GM12878 (cell line): ENCODE measurements at regions not wholly inside any gene's neighbourhood (a gene's known extent, or its start where the extent isn't known, plus 50 kb on each side); places are given as distances from the start of the nearest gene placed in this dataset.

Experiments used
- ATAC-seq: fragments of 200-7000 bp; cut with Tn5 transposase; 3 replicates; pipeline ENCODE4 v1.9.1; 2020; ENCODE audit warnings: mild to moderate bottlenecking, moderate library complexity
- BruUV-seq: library from RNA; stranded (reverse); fragments of 400-500 nt; replicated peaks from 2 replicates; lab custom pipeline; 2021; lab: Mats Ljungman, UMichigan
- CTCF ChIA-PET: fragments of 300-600 bp; sonication (Branson Sonifier 250); formaldehyde crosslinking; extraction: SDS; loops from one replicate; lab custom pipeline; 2021; ENCODE audit warnings: inconsistent platforms; lab: Yijun Ruan, JAX
- POLR2A ChIA-PET: fragments of 350-600 bp; formaldehyde crosslinking; extraction: SDS; loops from one replicate; lab custom pipeline; 2021; ENCODE audit warnings: inconsistent platforms; lab: Charles Lee
- RAD21 ChIA-PET: fragments of 300-600 bp; sonication (Branson Sonifier 250); formaldehyde crosslinking; loops from one replicate; lab custom pipeline; 2023; ENCODE audit warnings: antibody characterized with exemption; ENCODE audit not compliant: unreplicated experiment; lab: Charles Lee
- SMC1A ChIA-PET: fragments of 300-600 bp; sonication (Branson Sonifier 250); formaldehyde crosslinking; loops from one replicate; lab custom pipeline; 2023; ENCODE audit not compliant: unreplicated experiment, uncharacterized antibody; lab: Charles Lee
- DNase-seq: peaks from one replicate; pipeline ENCODE4 v3.0.0-alpha.2; 2011; ENCODE audit warnings: low read depth, low spot score
- FAIRE-seq: peaks from 3 replicates; lab custom pipeline; 2011; peaks lifted over from hg19 to GRCh38; lab: Jason Lieb, UNC
- H2AFZ ChIP-seq: 2 replicates; pipeline ENCODE4 v1.6.0; 2011; ENCODE audit warnings: low read depth, low read length, control low read depth; ENCODE audit not compliant: control insufficient read depth
- H3K27ac ChIP-seq: 2 replicates; pipeline ENCODE4 v1.5.1; 2011; ENCODE audit warnings: control low read depth; ENCODE audit not compliant: control insufficient read depth, insufficient read depth
- H3K27me3 ChIP-seq, 2 experiments: replicated peaks in 1 of 2; 2 replicates each; pipeline versions ENCODE4 v1.6.0 to v1.6.1; 2011; ENCODE audit warnings: low read length in 1 of 2; ENCODE audit not compliant: control insufficient read depth in 2 of 2, insufficient read depth in 2 of 2
- H3K36me3 ChIP-seq, 2 experiments: 2 replicates each; pipeline ENCODE4 v1.5.1; 2011; ENCODE audit warnings: low read length in 1 of 2; ENCODE audit not compliant: control insufficient read depth in 2 of 2, insufficient read depth in 2 of 2
- H3K4me1 ChIP-seq: 2 replicates; pipeline ENCODE4 v1.6.1; 2011; ENCODE audit warnings: mild to moderate bottlenecking, low read length, moderate library complexity, mixed read lengths; ENCODE audit not compliant: control insufficient read depth, insufficient read depth
- H3K4me2 ChIP-seq: 2 replicates; pipeline ENCODE4 v1.6.0; 2011; ENCODE audit warnings: control low read depth; ENCODE audit not compliant: control insufficient read depth, insufficient read depth
- H3K4me3 ChIP-seq: fragments of 200-600 bp; sonication (generic); 2 replicates; pipeline ENCODE4 v1.5.1; 2016
- H3K79me2 ChIP-seq: 2 replicates; pipeline ENCODE4 v1.6.0; 2011; ENCODE audit warnings: low read length; ENCODE audit not compliant: control insufficient read depth, insufficient read depth
- H3K9ac ChIP-seq: 2 replicates; pipeline ENCODE4 v1.8.0; 2011; ENCODE audit warnings: low read length, control low read depth, mixed read lengths; ENCODE audit not compliant: control insufficient read depth, insufficient read depth
- H3K9me3 ChIP-seq: replicated peaks from 3 replicates; pipeline ENCODE4 v1.5.1; 2011; ENCODE audit warnings: mild to moderate bottlenecking, low read length; ENCODE audit not compliant: control insufficient read depth, insufficient read depth
- H4K20me1 ChIP-seq: 2 replicates; pipeline ENCODE4 v1.6.0; 2011; ENCODE audit not compliant: control insufficient read depth, insufficient read depth
- ASH2L ChIP-seq: fragments of 300-600, 200-600 bp; sonication (generic); IDR thresholded peaks from 2 replicates; pipeline ENCODE4 v1.6.1; 2017; ENCODE audit warnings: low read depth, mild to moderate bottlenecking, borderline replicate concordance
- BRCA1 ChIP-seq: IDR thresholded peaks from 2 replicates; pipeline ENCODE4 v1.6.1; 2011; ENCODE audit warnings: low read depth, low read length, improper control_type of control experiment
- CBX5 ChIP-seq: sonication (generic); IDR thresholded peaks from 2 replicates; pipeline ENCODE4 v1.6.1; 2016; ENCODE audit warnings: low read depth, moderate library complexity, mild to moderate bottlenecking, inconsistent platforms
- HCFC1 ChIP-seq: fragments of 150-350 bp; IDR thresholded peaks from 2 replicates; pipeline ENCODE4 v1.6.1; 2014; ENCODE audit warnings: low read length
- NBN ChIP-seq: fragments of 450-650 bp; IDR thresholded peaks from 2 replicates; pipeline ENCODE4 v1.6.1; 2016
- PAX8 ChIP-seq: fragments of 450-650 bp; IDR thresholded peaks from 2 replicates; pipeline ENCODE4 v1.6.1; 2017; ENCODE audit warnings: mild to moderate bottlenecking, moderate library complexity
- POLR2A ChIP-seq: IDR thresholded peaks from 2 replicates; pipeline ENCODE4 v1.6.1; 2011; ENCODE audit warnings: low read depth, mild to moderate bottlenecking, low read length
- RAD51 ChIP-seq: fragments of 450-650 bp; IDR thresholded peaks from 2 replicates; pipeline ENCODE4 v1.6.1; 2016; ENCODE audit warnings: moderate library complexity, mild to moderate bottlenecking, inconsistent platforms
- SKIL ChIP-seq: fragments of 450-650 bp; IDR thresholded peaks from 2 replicates; pipeline ENCODE4 v1.6.1; 2017; ENCODE audit warnings: mild to moderate bottlenecking, low read depth, inconsistent platforms; ENCODE audit not compliant: poor library complexity, severe bottlenecking
- STAT1 ChIP-seq: fragments of 450-650 bp; conservative IDR thresholded peaks from 2 replicates; pipeline ENCODE4 v1.6.1; 2014; ENCODE audit warnings: antibody characterized with exemption, mild to moderate bottlenecking
- ZNF274 ChIP-seq: IDR thresholded peaks from one replicate; pipeline ENCODE4 v1.8.0; 2011; ENCODE audit not compliant: insufficient read length, insufficient read depth
- WGBS: methylation state at CpG from one replicate; pipeline ENCODE4 v1.1.6; 2016; ENCODE audit warnings: low lambda C conversion rate; ENCODE audit not compliant: insufficient replicate concordance, insufficient coverage; ENCODE audit errors: missing lambda C conversion rate; 5-methylcytosine and 5-hydroxymethylcytosine counted together
- in situ Hi-C: fragments of 300-500 bp; cut with MboI; formaldehyde crosslinking; loops from 9 replicates; pipeline ENCODE4 v1.14.3; 2018; ENCODE audit warnings: mixed read lengths
- intact Hi-C: fragments of 100-400 bp; cut with micrococcal nuclease; formaldehyde crosslinking; loops from one replicate; pipeline ENCODE4 v1.14.2; 2022; ENCODE audit not compliant: unreplicated experiment
- TF ChIP-seq, protein P1 (sequence below): fragments of 450-650 bp; IDR thresholded peaks from 2 replicates; pipeline ENCODE4 v1.6.1; 2017; ENCODE audit warnings: low read depth, mild to moderate bottlenecking, moderate library complexity

DNA sequence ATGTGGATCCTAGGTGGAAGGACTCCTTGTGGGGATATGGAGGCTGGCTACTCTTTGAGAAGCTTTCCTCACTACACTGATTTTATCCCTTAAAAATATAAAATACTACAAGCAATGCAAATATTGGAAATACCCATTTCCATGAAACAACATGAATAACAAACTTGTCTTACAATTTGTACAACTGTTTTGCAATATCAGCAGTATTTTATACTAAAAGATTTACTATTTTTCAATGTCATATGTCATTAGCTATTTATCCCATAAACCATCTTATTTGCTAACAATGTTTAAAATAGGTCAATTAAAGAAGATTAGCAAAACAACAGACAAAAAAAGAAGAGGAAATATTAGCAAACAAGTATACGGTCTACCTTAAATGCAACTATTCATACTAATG, 1674.1 kb downstream of the PCDH7 start:
- DNase-seq (no peak), ATAC-seq (no peak), FAIRE-seq (no peak)
- Histone ChIP-seq H3K36me3 (no peaks in the 10 kb centered on the region), H3K9ac (no peak overlapping the region), H3K27me3 (no peaks in the 10 kb centered on the region), H3K4me3 (no peak overlapping the region), H3K4me1 (no peaks in the 10 kb centered on the region), H3K4me2 (no peak overlapping the region), H2AFZ (no peak overlapping the region), H4K20me1 (no peaks in the 10 kb centered on the region), H3K9me3 (no peaks in the 10 kb centered on the region), H3K27ac (no peak overlapping the region), H3K79me2 (no peaks in the 10 kb centered on the region)
- no peak for TF ChIP-seq RAD51
- in situ Hi-C loops (no loop called here), intact Hi-C loops (no loop called here)
- WGBS = 94% methylated on average over 1 of the region's 1 CpG
- ChIA-PET SMC1A (no interaction called here), POLR2A (no interaction called here), CTCF (no interaction called here), RAD21 (no interaction called here)
- no TSS peak for BruUV-seq

DNA sequence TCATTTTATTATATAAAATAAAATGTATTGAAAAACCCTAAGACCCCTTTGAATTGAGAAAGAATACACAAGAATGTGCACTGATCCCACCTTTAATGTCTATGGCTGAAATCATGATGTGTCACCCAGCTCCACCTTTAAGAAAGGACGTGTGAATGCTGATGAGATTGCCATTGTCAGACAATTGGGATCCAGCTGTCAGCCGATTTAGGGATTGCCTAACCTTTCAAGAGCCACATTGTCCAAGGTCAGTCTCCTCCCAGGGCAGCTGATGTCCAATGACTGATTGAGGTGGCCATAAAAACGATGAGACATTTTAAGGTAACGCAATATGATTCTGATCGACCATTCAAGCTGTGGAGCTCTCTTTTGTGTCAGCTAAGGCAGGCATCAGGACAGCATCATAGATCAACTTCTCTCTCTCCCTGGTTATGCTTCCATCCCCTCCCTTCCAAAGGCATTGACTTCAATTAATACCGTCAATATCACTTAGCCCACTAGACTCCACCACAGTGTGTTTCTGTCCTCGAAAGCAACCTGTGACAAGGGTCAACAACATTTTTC, 1676.4 kb downstream of the PCDH7 start:
- WGBS = 15% methylated on average over 7 of the region's 7 CpGs
- H3K4me3 ChIP-seq = no peak overlapping the region
- ChIA-PET RAD21 (no interaction called here), CTCF (no interaction called here), SMC1A (no interaction called here), POLR2A (no interaction called here)
- intact Hi-C loops = no loop called here
- in situ Hi-C loops = no loop called here
- no peaks in the 10 kb centered on the region for H3K79me2 ChIP-seq
- H3K36me3 ChIP-seq = no peaks in the 10 kb centered on the region
- BruUV-seq = no TSS peak
- H3K9me3 ChIP-seq = no peaks in the 10 kb centered on the region
- FAIRE-seq (no peak), ATAC-seq (no peak), DNase-seq (no peak)
- no peaks in the 10 kb centered on the region for H3K4me1 ChIP-seq
- no peak overlapping the region for H3K9ac ChIP-seq
- no peaks in the 10 kb centered on the region for H3K27me3 ChIP-seq
- TF ChIP-seq HCFC1 = no peak
- TF ChIP-seq, protein P1, sequence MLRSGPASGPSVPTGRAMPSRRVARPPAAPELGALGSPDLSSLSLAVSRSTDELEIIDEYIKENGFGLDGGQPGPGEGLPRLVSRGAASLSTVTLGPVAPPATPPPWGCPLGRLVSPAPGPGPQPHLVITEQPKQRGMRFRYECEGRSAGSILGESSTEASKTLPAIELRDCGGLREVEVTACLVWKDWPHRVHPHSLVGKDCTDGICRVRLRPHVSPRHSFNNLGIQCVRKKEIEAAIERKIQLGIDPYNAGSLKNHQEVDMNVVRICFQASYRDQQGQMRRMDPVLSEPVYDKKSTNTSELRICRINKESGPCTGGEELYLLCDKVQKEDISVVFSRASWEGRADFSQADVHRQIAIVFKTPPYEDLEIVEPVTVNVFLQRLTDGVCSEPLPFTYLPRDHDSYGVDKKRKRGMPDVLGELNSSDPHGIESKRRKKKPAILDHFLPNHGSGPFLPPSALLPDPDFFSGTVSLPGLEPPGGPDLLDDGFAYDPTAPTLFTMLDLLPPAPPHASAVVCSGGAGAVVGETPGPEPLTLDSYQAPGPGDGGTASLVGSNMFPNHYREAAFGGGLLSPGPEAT = no peak
- no peak for TF ChIP-seq ASH2L
- TF ChIP-seq POLR2A = no peak
- TF ChIP-seq PAX8 = no peak
- TF ChIP-seq STAT1 = no peak
- TF ChIP-seq SKIL = no peak
- no peak for TF ChIP-seq ZNF274
- no peak for TF ChIP-seq CBX5
- TF ChIP-seq NBN = no peak
- TF ChIP-seq BRCA1 = no peak
- no peak overlapping the region for H3K27ac ChIP-seq
- no peaks in the 10 kb centered on the region for H4K20me1 ChIP-seq
- no peak overlapping the region for H3K4me2 ChIP-seq
- no peak overlapping the region for H2AFZ ChIP-seq
